IMR-90 (cell line): ENCODE measurements at regions not wholly inside any gene's neighbourhood (a gene's known extent, or its start where the extent isn't known, plus 50 kb on each side); places are given as distances from the start of the nearest gene placed in this dataset.

Experiments used
- ATAC-seq: fragments of 200-7000 bp; cut with Tn5 transposase; 2 replicates; pipeline ENCODE4 v1.9.1; 2020; ENCODE audit warnings: low read depth, mild to moderate bottlenecking, moderate library complexity
- BruUV-seq: library from RNA; stranded (reverse); fragments of 400-500 nt; replicated peaks from 2 replicates; lab custom pipeline; 2021; lab: Mats Ljungman, UMichigan
- CTCF ChIA-PET: fragments of 300-600 bp; formaldehyde crosslinking; extraction: SDS; loops from one replicate; lab custom pipeline; 2021; ENCODE audit warnings: antibody characterized with exemption; lab: Yijun Ruan, JAX
- POLR2A ChIA-PET: fragments of 300-600 bp; sonication (Branson Sonifier 250); formaldehyde crosslinking; loops from one replicate; lab custom pipeline; 2022; ENCODE audit warnings: antibody characterized with exemption; ENCODE audit not compliant: unreplicated experiment; lab: Charles Lee
- DNase-seq: peaks from one replicate; pipeline ENCODE4 v3.0.0; 2013
- H2AFZ ChIP-seq: replicated peaks from 2 replicates; pipeline ENCODE3; 2013; ENCODE audit warnings: low read length, mild to moderate bottlenecking; ENCODE audit not compliant: poor library complexity
- H2AK5ac ChIP-seq: 2 replicates; pipeline ENCODE4 v1.6.1; 2013; ENCODE audit warnings: low read depth, low read length, inconsistent platforms
- H2AK9ac ChIP-seq: replicated peaks from 2 replicates; pipeline ENCODE3; 2013; ENCODE audit warnings: mild to moderate bottlenecking, low read depth, low read length, moderate library complexity; ENCODE audit not compliant: poor library complexity
- H2BK120ac ChIP-seq: 2 replicates; pipeline ENCODE4 v1.6.1; 2013; ENCODE audit warnings: low read depth, low read length, inconsistent platforms
- H2BK15ac ChIP-seq: 3 replicates; pipeline ENCODE4 v1.6.1; 2013; ENCODE audit warnings: low read depth, low read length, inconsistent platforms
- H2BK20ac ChIP-seq: 2 replicates; pipeline ENCODE4 v1.6.1; 2013; ENCODE audit warnings: low read depth, mild to moderate bottlenecking, inconsistent platforms, low read length, moderate library complexity
- H2BK5ac ChIP-seq: 2 replicates; pipeline ENCODE4 v1.6.1; 2013; ENCODE audit warnings: mild to moderate bottlenecking, low read depth, low read length, inconsistent platforms; ENCODE audit not compliant: poor library complexity, severe bottlenecking
- H3K14ac ChIP-seq: replicated peaks from 2 replicates; pipeline ENCODE4 v1.6.1; 2013; ENCODE audit warnings: low read depth, low read length, inconsistent platforms
- H3K18ac ChIP-seq: 2 replicates; pipeline ENCODE4 v1.6.1; 2013; ENCODE audit warnings: low read depth, low read length, control low read depth
- H3K23ac ChIP-seq: 2 replicates; pipeline ENCODE4 v1.6.1; 2013; ENCODE audit warnings: low read depth, low read length, inconsistent platforms
- H3K27ac ChIP-seq: 2 replicates; pipeline ENCODE4 v1.5.1; 2013; ENCODE audit warnings: mild to moderate bottlenecking, control low read depth, low read length; ENCODE audit not compliant: insufficient read depth
- H3K27me3 ChIP-seq: 2 replicates; pipeline ENCODE4 v1.6.1; 2013; ENCODE audit warnings: low read length; ENCODE audit not compliant: control insufficient read depth, insufficient read depth
- H3K36me3 ChIP-seq: 2 replicates; pipeline ENCODE4 v1.6.1; 2013; ENCODE audit warnings: low read length, mixed read lengths; ENCODE audit not compliant: control insufficient read depth, insufficient read depth
- H3K4ac ChIP-seq: 2 replicates; pipeline ENCODE4 v1.6.1; 2013; ENCODE audit warnings: low read depth, low read length, inconsistent platforms
- H3K4me1 ChIP-seq: 2 replicates; pipeline ENCODE4 v1.6.1; 2013; ENCODE audit warnings: low read length, mixed read lengths; ENCODE audit not compliant: control insufficient read depth, insufficient read depth
- H3K4me2 ChIP-seq: 2 replicates; pipeline ENCODE4 v1.6.1; 2013; ENCODE audit warnings: low read depth, mild to moderate bottlenecking, control low read depth, low read length, moderate library complexity
- H3K4me3 ChIP-seq: 2 replicates; pipeline ENCODE4 v1.5.1; 2013; ENCODE audit warnings: low read depth, mild to moderate bottlenecking, control low read depth, low read length, moderate library complexity; ENCODE audit not compliant: insufficient read depth
- H3K56ac ChIP-seq: 2 replicates; pipeline ENCODE4 v1.6.1; 2013; ENCODE audit warnings: low read length, inconsistent platforms; ENCODE audit not compliant: insufficient read depth; ENCODE audit errors: extremely low read depth
- H3K79me1 ChIP-seq, 2 experiments: 2 replicates each; pipeline ENCODE4 v1.6.1; 2013; ENCODE audit warnings: low read length in 2 of 2, inconsistent platforms in 1 of 2, low read depth in 1 of 2
- H3K9ac ChIP-seq: 2 replicates; pipeline ENCODE4 v1.6.1; 2013; ENCODE audit warnings: low read depth, low read length, control low read depth
- H3K9me1 ChIP-seq: 2 replicates; pipeline ENCODE4 v1.6.1; 2013; ENCODE audit warnings: low read length, inconsistent platforms; ENCODE audit not compliant: insufficient read depth
- H3K9me3 ChIP-seq: 2 replicates; pipeline ENCODE4 v1.6.1; 2013; ENCODE audit warnings: low read length; ENCODE audit not compliant: control insufficient read depth, insufficient read depth
- H4K20me1 ChIP-seq: 2 replicates; pipeline ENCODE4 v1.6.1; 2013; ENCODE audit warnings: low read length, inconsistent platforms; ENCODE audit not compliant: insufficient read depth
- H4K5ac ChIP-seq: 2 replicates; pipeline ENCODE4 v1.6.1; 2013; ENCODE audit warnings: mild to moderate bottlenecking, low read depth, low read length, control low read depth
- H4K8ac ChIP-seq, 2 experiments: 2 replicates each; pipeline ENCODE4 v1.6.1; 2013; ENCODE audit warnings: low read depth in 2 of 2, low read length in 2 of 2, control low read depth in 1 of 2, inconsistent platforms in 1 of 2
- H4K91ac ChIP-seq: 2 replicates; pipeline ENCODE4 v1.6.1; 2013; ENCODE audit warnings: low read depth, low read length, inconsistent platforms; ENCODE audit not compliant: insufficient read depth
- CEBPB ChIP-seq: IDR thresholded peaks from 2 replicates; pipeline ENCODE4 v1.6.1; 2012; ENCODE audit warnings: low read depth, low read length, improper control_type of control experiment
- POLR2A ChIP-seq: IDR thresholded peaks from 2 replicates; pipeline ENCODE4 v1.6.1; 2012; ENCODE audit warnings: mild to moderate bottlenecking, low read depth, low read length
- USF2 ChIP-seq: fragments of 150-350 bp; IDR thresholded peaks from 2 replicates; pipeline ENCODE4 v1.6.1; 2017; ENCODE audit warnings: mild to moderate bottlenecking, antibody characterized with exemption, low read length, low read depth
- WGBS, 2 experiments: methylation state at CpG; one replicate each; pipeline versions ENCODE4 v1.1.5 to v1.1.7; 2013; ENCODE audit warnings: missing lambda C conversion rate in 2 of 2; ENCODE audit not compliant: insufficient read length in 1 of 2; ENCODE audit errors: extremely low coverage in 2 of 2; 5-methylcytosine and 5-hydroxymethylcytosine counted together
- dilution Hi-C: fragments of 300-500 bp; cut with HindIII; formaldehyde crosslinking; loops from one replicate; pipeline ENCODE4 v1.14.3; 2018; ENCODE audit warnings: low sequenced_read_pairs; ENCODE audit not compliant: unreplicated experiment
- in situ Hi-C: fragments of 300-500 bp; cut with MboI; formaldehyde crosslinking; loops from 3 replicates; pipeline ENCODE4 v1.14.3; 2019; ENCODE audit warnings: low sequenced_read_pairs, inconsistent platforms, mixed read lengths
- intact Hi-C: fragments of 100-400 bp; cut with micrococcal nuclease; formaldehyde crosslinking; loops from 2 replicates; pipeline ENCODE4 v1.10.0; 2022

- TF ChIP-seq USF2, result no peak
Measured at GRCh38 chr2:12867631-12868287, 151.0 kb downstream of the TRIB2 start (continued).

- intact Hi-C loops (no loop called here), in situ Hi-C loops (no loop called here), dilution Hi-C loops (no loop called here)
- Histone ChIP-seq H4K91ac (no peak overlapping the region), H2AFZ (no peak overlapping the region), H4K8ac (no peak overlapping the region), H3K27ac (no peak overlapping the region), H2AK5ac (no peak overlapping the region), H3K9ac (no peak overlapping the region), H3K23ac (no peak overlapping the region), H3K9me3 (no peaks in the 10 kb centered on the region), H4K20me1 (no peaks in the 10 kb centered on the region), H2BK15ac (no peak overlapping the region), H3K4me1 (peaks cover 7% of the 10 kb centered on the region), H3K27me3 (no peaks in the 10 kb centered on the region), H3K4me2 (no peak overlapping the region), H2AK9ac (no peak overlapping the region), H3K14ac (0 out of 2 replicates have a peak overlapping the region, but pooled peaks have one; percentile 8), H2BK5ac (no peak overlapping the region), H3K18ac (no peak overlapping the region), H3K36me3 (no peaks in the 10 kb centered on the region), H3K9me1 (peaks cover 6% of the 10 kb centered on the region; the same call in 1 of the 2 replicates), H4K5ac (no peak overlapping the region), H3K56ac (no peak overlapping the region), H3K4me3 (no peak overlapping the region), H2BK20ac (no peak overlapping the region), H3K79me1 (no peaks in the 10 kb centered on the region), H2BK120ac (no peak overlapping the region), H3K4ac (no peak overlapping the region)
- POLR2A ChIA-PET, result interaction anchor here (0.6 kb wide), 1 partner anchor 137 kb away, joined by 3 read pairs; no protein-coding TSS in a partner anchor
- ATAC-seq (no peak), DNase-seq (peak; percentile 11)
- BruUV-seq, result no TSS peak
- no CpG with 5 or more reads among the region's 1 CpG for WGBS, 2 experiments
- TF ChIP-seq POLR2A, result no peak
- TF ChIP-seq CEBPB, result peak; percentile 73
- CTCF ChIA-PET, result no interaction called here
Measured at GRCh38 chr2:12870692-12871091, 154.0 kb downstream of the TRIB2 start.
